ENCODE measurements at regions not wholly inside any gene's neighbourhood (a gene's known extent, or its start where the extent isn't known, plus 50 kb on each side); places are given as distances from the start of the nearest gene placed in this dataset.

GRCh38 chr5:106474066-106474465, 1196.7 kb downstream of the EFNA5 start:
- Histone ChIP-seq H3K9me1 (replicated peaks; ENCODE audit: control insufficient read depth, extremely low read depth, insufficient read depth, low read length) (no peaks in the 10 kb centered on the region), H4K20me1 (replicated peaks; ENCODE audit: control insufficient read depth, extremely low read depth, insufficient read depth, low read length) (no peaks in the 10 kb centered on the region), H2AFZ (ENCODE audit: low read depth, low read length) (no peak overlapping the region), H3K79me2 (ENCODE audit: control insufficient read depth, insufficient read depth, low read length) (no peaks in the 10 kb centered on the region), H3K4me3 (replicated peaks in 1 of 3; ENCODE audit: insufficient read depth in 1 of 3, low read depth in 1 of 3, low read length in 3 of 3) (no peak overlapping the region), H3K9ac (replicated peaks; ENCODE audit: extremely low read depth, insufficient read depth, low read length) (no peak overlapping the region), H3K4me2 (ENCODE audit: insufficient read depth, low read length) (no peak overlapping the region), H3K4me1 (ENCODE audit: control insufficient read depth, extremely low read depth, insufficient read depth, low read length) (no peaks in the 10 kb centered on the region), H3K27ac (ENCODE audit: insufficient read depth, low read depth, low read length) (no peak overlapping the region), H3K27me3 (ENCODE audit: control insufficient read depth in 2 of 2, insufficient read depth in 2 of 2, low read length in 2 of 2) (no peaks in the 10 kb centered on the region), H3K36me3 (ENCODE audit: control insufficient read depth in 2 of 2, extremely low read depth in 1 of 2, insufficient read depth in 2 of 2, low read length in 2 of 2) (no peaks in the 10 kb centered on the region), H3K9me3 (replicated peaks; ENCODE audit: control insufficient read depth, insufficient read depth, low read length) (no peaks in the 10 kb centered on the region)
- ChIA-PET POLR2A (no interaction called here), CTCF (no interaction called here)
- peak; percentile 16 for DNase-seq (ENCODE audit: low read depth, low spot score)
- BruUV-seq (replicated peaks) = no TSS peak
- TF ChIP-seq, protein P1, sequence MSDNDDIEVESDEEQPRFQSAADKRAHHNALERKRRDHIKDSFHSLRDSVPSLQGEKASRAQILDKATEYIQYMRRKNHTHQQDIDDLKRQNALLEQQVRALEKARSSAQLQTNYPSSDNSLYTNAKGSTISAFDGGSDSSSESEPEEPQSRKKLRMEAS (IDR thresholded peaks at IDR 0.05; ENCODE audit: insufficient read depth, insufficient read length) = no peak
- TF ChIP-seq EZH2 (IDR thresholded peaks at IDR 0.05; ENCODE audit: borderline replicate concordance, low read depth, low read length, severe bottlenecking) = no peak
- TF ChIP-seq FOS (IDR thresholded peaks at IDR 0.05; ENCODE audit: borderline replicate concordance, insufficient read depth, low read length) = no peak
- TF ChIP-seq JUN (IDR thresholded peaks at IDR 0.05; ENCODE audit: borderline replicate concordance, insufficient read depth, insufficient read length, low read depth) = no peak
- no peak for TF ChIP-seq POLR2A (IDR thresholded peaks at IDR 0.05; ENCODE audit: low read depth, low read length)
- TF ChIP-seq GATA2 (IDR thresholded peaks at IDR 0.05; ENCODE audit: insufficient read depth, insufficient read length, low read depth, low read length) = no peak
- TF ChIP-seq, protein P2, sequence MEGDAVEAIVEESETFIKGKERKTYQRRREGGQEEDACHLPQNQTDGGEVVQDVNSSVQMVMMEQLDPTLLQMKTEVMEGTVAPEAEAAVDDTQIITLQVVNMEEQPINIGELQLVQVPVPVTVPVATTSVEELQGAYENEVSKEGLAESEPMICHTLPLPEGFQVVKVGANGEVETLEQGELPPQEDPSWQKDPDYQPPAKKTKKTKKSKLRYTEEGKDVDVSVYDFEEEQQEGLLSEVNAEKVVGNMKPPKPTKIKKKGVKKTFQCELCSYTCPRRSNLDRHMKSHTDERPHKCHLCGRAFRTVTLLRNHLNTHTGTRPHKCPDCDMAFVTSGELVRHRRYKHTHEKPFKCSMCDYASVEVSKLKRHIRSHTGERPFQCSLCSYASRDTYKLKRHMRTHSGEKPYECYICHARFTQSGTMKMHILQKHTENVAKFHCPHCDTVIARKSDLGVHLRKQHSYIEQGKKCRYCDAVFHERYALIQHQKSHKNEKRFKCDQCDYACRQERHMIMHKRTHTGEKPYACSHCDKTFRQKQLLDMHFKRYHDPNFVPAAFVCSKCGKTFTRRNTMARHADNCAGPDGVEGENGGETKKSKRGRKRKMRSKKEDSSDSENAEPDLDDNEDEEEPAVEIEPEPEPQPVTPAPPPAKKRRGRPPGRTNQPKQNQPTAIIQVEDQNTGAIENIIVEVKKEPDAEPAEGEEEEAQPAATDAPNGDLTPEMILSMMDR (IDR thresholded peaks at IDR 0.05; ENCODE audit: extremely low read depth in 1 of 2, insufficient read depth in 1 of 2, low read depth in 1 of 2, low read length in 2 of 2) = no peak
- no peak for TF ChIP-seq POLR2AphosphoS5 (IDR thresholded peaks at IDR 0.05; ENCODE audit: insufficient read depth, low read depth, low read length)
- no peak for TF ChIP-seq MYC (IDR thresholded peaks at IDR 0.05; ENCODE audit: low read depth, low read length)
- dilution Hi-C loops (cut with MboI; ENCODE audit: extremely low pct_ligation_motif_present, low sequenced_read_pairs) (no loop called here), intact Hi-C loops (cut with micrococcal nuclease) (no loop called here)
- FAIRE-seq = no peak

Measured in endothelial cell of umbilical vein (primary cell).